CD14-positive monocyte (primary cell): ENCODE measurements at regions not wholly inside any gene's neighbourhood (a gene's known extent, or its start where the extent isn't known, plus 50 kb on each side); places are given as distances from the start of the nearest gene placed in this dataset.

Source experiments
- DNase-seq, 3 donors: peaks; one replicate each; pipeline ENCODE4 v3.0.0-alpha.2; 2011 to 2022
- H2AFZ ChIP-seq: 2 replicates; pipeline ENCODE4 v1.6.0; 2012; ENCODE audit warnings: mild to moderate bottlenecking, low read depth, low read length, inconsistent platforms; ENCODE audit not compliant: insufficient read depth, poor library complexity, severe bottlenecking
- H3K27ac ChIP-seq, 2 donors: 1 replicate in 1 of 2; 2 replicates in 1 of 2; pipeline ENCODE4 v1.5.1; 2012 to 2013; ENCODE audit warnings: low read length in 2 of 2, control low read depth in 1 of 2, inconsistent platforms in 1 of 2, low read depth in 1 of 2, mild to moderate bottlenecking in 1 of 2
- H3K27me3 ChIP-seq, 2 donors: one replicate each; pipeline versions ENCODE4 v1.6.0 to v1.6.1; 2011 to 2013; ENCODE audit warnings: low read length in 2 of 2; ENCODE audit not compliant: control insufficient read depth in 2 of 2, insufficient read depth in 2 of 2
- H3K36me3 ChIP-seq, 2 donors: replicated peaks in 1 of 2; 1 replicate in 1 of 2; 2 replicates in 1 of 2; pipeline versions ENCODE4 v1.5.1 to v1.6.1; 2012 to 2013; ENCODE audit warnings: low read length in 2 of 2, control low read depth in 1 of 2, inconsistent platforms in 1 of 2, mild to moderate bottlenecking in 1 of 2; ENCODE audit not compliant: insufficient read depth in 2 of 2, control insufficient read depth in 1 of 2
- H3K4me1 ChIP-seq, 2 donors: 1 replicate in 1 of 2; 2 replicates in 1 of 2; pipeline versions ENCODE4 v1.5.1 to v1.6.1; 2012 to 2013; ENCODE audit warnings: low read length in 2 of 2, control low read depth in 1 of 2, inconsistent platforms in 1 of 2, mild to moderate bottlenecking in 1 of 2, moderate library complexity in 1 of 2; ENCODE audit not compliant: insufficient read depth in 2 of 2, control insufficient read depth in 1 of 2
- H3K4me2 ChIP-seq: replicated peaks from 2 replicates; pipeline ENCODE3; 2012; ENCODE audit warnings: low read length, moderate library complexity, mild to moderate bottlenecking; ENCODE audit not compliant: poor library complexity, severe bottlenecking; ENCODE audit errors: extremely low read depth
- H3K4me3 ChIP-seq, 3 experiments: fragments of 200-600 bp in 1 of 3; sonication (generic) in 1 of 3; replicated peaks in 1 of 3; 1 replicate in 2 of 3; 2 replicates in 1 of 3; pipeline ENCODE4 v1.5.1; 2011 to 2013; ENCODE audit warnings: low read length in 3 of 3, mild to moderate bottlenecking in 3 of 3, control low read depth in 2 of 3, low read depth in 2 of 3, inconsistent platforms in 1 of 3, moderate library complexity in 1 of 3
- H3K79me2 ChIP-seq: 2 replicates; pipeline ENCODE4 v1.6.0; 2012; ENCODE audit warnings: mild to moderate bottlenecking, control low read depth, inconsistent platforms, low read length, moderate library complexity; ENCODE audit not compliant: insufficient read depth
- H3K9ac ChIP-seq: 2 replicates; pipeline ENCODE4 v1.6.0; 2017; ENCODE audit warnings: low read length, mild to moderate bottlenecking; ENCODE audit not compliant: insufficient read depth, poor library complexity, severe bottlenecking
- H3K9me3 ChIP-seq, 2 donors: replicated peaks in 1 of 2; 1 replicate in 1 of 2; 2 replicates in 1 of 2; pipeline versions ENCODE4 v1.5.1 to v1.6.1; 2012 to 2013; ENCODE audit warnings: low read length in 2 of 2, control low read depth in 1 of 2; ENCODE audit not compliant: control insufficient read depth in 1 of 2, insufficient read depth in 1 of 2
- H4K20me1 ChIP-seq: 2 replicates; pipeline ENCODE4 v1.6.0; 2012; ENCODE audit warnings: mild to moderate bottlenecking, low read length, control low read depth, moderate library complexity; ENCODE audit not compliant: insufficient read depth
- H3K27ac Mint-ChIP-seq, 7 donors: one replicate each; pipeline ENCODE4 v1.8.0; 2020; ENCODE audit warnings: mild to moderate bottlenecking in 7 of 7, mixed read lengths in 7 of 7, moderate library complexity in 6 of 7, inconsistent platforms in 2 of 7
- H3K27me3 Mint-ChIP-seq, 3 donors: one replicate each; pipeline ENCODE4 v1.8.0; 2021 to 2022; ENCODE audit warnings: low read depth in 3 of 3, mild to moderate bottlenecking in 3 of 3, mixed read lengths in 3 of 3, moderate library complexity in 3 of 3, inconsistent platforms in 1 of 3
- H3K36me3 Mint-ChIP-seq, 2 donors: one replicate each; pipeline ENCODE4 v1.8.0; 2020; ENCODE audit warnings: mixed read lengths in 2 of 2, inconsistent platforms in 1 of 2, mild to moderate bottlenecking in 1 of 2
- H3K4me1 Mint-ChIP-seq: one replicate; pipeline ENCODE4 v1.8.0; 2020; ENCODE audit warnings: mild to moderate bottlenecking, mixed read lengths
- H3K4me3 Mint-ChIP-seq, 2 donors: one replicate each; pipeline ENCODE4 v1.8.0; 2020; ENCODE audit warnings: mild to moderate bottlenecking in 2 of 2, mixed read lengths in 2 of 2, moderate library complexity in 1 of 2
- H3K9me3 Mint-ChIP-seq, 7 donors: one replicate each; pipeline ENCODE4 v1.8.0; 2020 to 2022; ENCODE audit warnings: mixed read lengths in 7 of 7, mild to moderate bottlenecking in 6 of 7, moderate library complexity in 6 of 7, inconsistent platforms in 2 of 7
- WGBS: methylation state at CpG from one replicate; pipeline ENCODE4 v1.1.5; 2013; ENCODE audit warnings: missing lambda C conversion rate; ENCODE audit not compliant: insufficient coverage; 5-methylcytosine and 5-hydroxymethylcytosine counted together
- intact Hi-C, 2 donors: fragments of 100-400 bp; cut with micrococcal nuclease; formaldehyde crosslinking; loops; one replicate each; pipeline versions ENCODE4 v1.15.0 to v1.15.1; 2023
- TF ChIP-seq, protein P1 (sequence below): fragments of 200-600 bp; IDR thresholded peaks from one replicate; pipeline ENCODE4 v1.8.0; 2022; ENCODE audit warnings: antibody characterized with exemption, mild to moderate bottlenecking

DNA sequence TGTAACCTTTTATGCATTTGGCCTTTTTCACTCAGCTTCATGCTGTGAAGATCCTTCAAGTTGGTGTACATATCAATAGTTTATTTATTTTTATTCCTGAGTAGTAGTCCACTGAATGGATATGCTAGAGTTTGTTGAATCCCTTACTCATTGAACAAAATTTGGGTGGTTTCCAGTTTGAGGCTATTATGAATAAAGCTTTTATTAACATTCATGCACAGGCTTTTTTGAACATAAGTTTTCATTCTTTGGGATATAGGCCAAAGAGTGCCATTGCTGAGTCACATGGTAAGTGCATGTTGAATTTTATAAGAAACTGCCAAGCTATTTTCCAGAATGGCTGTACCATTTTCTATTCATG lies 59.5 kb upstream of the CAPRIN2 start:
- no peaks in the 10 kb centered on the region for H3K79me2 ChIP-seq
- no peak overlapping the region for H3K4me3 Mint-ChIP-seq
- TF ChIP-seq, protein P1, sequence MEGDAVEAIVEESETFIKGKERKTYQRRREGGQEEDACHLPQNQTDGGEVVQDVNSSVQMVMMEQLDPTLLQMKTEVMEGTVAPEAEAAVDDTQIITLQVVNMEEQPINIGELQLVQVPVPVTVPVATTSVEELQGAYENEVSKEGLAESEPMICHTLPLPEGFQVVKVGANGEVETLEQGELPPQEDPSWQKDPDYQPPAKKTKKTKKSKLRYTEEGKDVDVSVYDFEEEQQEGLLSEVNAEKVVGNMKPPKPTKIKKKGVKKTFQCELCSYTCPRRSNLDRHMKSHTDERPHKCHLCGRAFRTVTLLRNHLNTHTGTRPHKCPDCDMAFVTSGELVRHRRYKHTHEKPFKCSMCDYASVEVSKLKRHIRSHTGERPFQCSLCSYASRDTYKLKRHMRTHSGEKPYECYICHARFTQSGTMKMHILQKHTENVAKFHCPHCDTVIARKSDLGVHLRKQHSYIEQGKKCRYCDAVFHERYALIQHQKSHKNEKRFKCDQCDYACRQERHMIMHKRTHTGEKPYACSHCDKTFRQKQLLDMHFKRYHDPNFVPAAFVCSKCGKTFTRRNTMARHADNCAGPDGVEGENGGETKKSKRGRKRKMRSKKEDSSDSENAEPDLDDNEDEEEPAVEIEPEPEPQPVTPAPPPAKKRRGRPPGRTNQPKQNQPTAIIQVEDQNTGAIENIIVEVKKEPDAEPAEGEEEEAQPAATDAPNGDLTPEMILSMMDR: no peak
- H3K4me3 ChIP-seq: no peak overlapping the region
- no peaks in the 10 kb centered on the region for H3K4me1 Mint-ChIP-seq
- H3K9ac ChIP-seq: no peak overlapping the region
- H2AFZ ChIP-seq: no peak overlapping the region
- no peaks in the 10 kb centered on the region for H3K4me1 ChIP-seq
- no peaks in the 10 kb centered on the region for H3K36me3 ChIP-seq
- no peak overlapping the region for H3K4me2 ChIP-seq
- H4K20me1 ChIP-seq: no peaks in the 10 kb centered on the region
- H3K27ac Mint-ChIP-seq: no peak overlapping the region
- no peaks in the 10 kb centered on the region for H3K9me3 ChIP-seq
- no peaks in the 10 kb centered on the region for H3K9me3 Mint-ChIP-seq
- no peak overlapping the region for H3K27ac ChIP-seq
- intact Hi-C loops: no loop called here
- H3K27me3 Mint-ChIP-seq: peaks cover 3 to 10% (median 4%) of the 10 kb centered on the region in 3 donors
- DNase-seq: no peak
- peaks cover 0 to 2% of the 10 kb centered on the region in 2 donors for H3K27me3 ChIP-seq
- no peaks in the 10 kb centered on the region for H3K36me3 Mint-ChIP-seq

DNA sequence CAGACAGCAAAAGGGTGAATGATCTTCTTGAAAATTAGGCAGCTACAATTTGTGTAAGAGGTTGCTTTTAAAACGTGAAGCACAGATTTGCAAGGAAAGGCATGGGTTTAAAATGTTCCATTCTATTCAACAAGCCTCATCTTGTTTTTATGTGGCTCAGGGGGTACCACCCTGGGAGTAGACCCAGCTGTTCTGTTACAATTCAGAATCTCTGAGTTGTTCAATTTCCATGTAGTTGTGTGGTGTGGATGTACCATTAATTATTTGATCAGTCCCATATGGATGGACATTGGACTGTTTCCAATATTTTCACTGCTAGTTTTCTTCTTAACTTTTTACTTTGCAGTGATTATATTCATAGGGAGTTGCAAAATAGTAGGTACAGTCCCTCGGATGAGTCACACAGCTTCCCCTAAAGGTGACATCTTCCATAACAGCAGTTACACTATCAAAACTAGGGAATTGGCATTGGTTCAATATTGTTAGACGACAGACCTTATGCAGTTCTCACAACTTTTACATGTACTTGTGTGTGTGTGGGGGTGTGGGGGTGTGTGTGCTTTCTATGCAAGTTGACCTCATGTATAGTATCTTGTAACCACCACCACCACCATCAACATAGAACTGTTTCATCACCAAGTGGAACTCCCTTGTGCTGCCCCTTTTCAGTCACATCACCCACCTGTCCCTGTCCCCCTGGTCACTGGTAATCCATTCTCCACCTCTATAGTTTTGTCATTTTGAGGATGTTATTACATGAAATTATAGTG lies 59.0 kb upstream of the CAPRIN2 start:
- Histone ChIP-seq H3K27ac (no peak overlapping the region), H3K79me2 (no peaks in the 10 kb centered on the region), H3K36me3 (no peaks in the 10 kb centered on the region), H3K27me3 (peaks cover 0 to 2% of the 10 kb centered on the region in 2 donors), H3K4me1 (no peaks in the 10 kb centered on the region), H3K4me2 (no peak overlapping the region), H3K9me3 (no peaks in the 10 kb centered on the region), H3K9ac (no peak overlapping the region), H2AFZ (no peak overlapping the region), H3K4me3 (no peak overlapping the region), H4K20me1 (no peaks in the 10 kb centered on the region)
- Mint-ChIP-seq H3K27me3 (peaks cover 3 to 9% (median 3%) of the 10 kb centered on the region in 3 donors), H3K4me3 (no peak overlapping the region), H3K36me3 (no peaks in the 10 kb centered on the region), H3K27ac (no peak overlapping the region), H3K4me1 (no peaks in the 10 kb centered on the region), H3K9me3 (peaks cover 0 to under 1% (median 0%) of the 10 kb centered on the region in 7 donors)
- peak in 1 of 3 donors; percentile 19 for DNase-seq
- TF ChIP-seq, protein P1: no peak
- no CpG with 5 or more reads among the region's 3 CpGs for WGBS
- intact Hi-C loops: no loop called here
